H9 (cell line): ENCODE measurements at regions not wholly inside any gene's neighbourhood (a gene's known extent, or its start where the extent isn't known, plus 50 kb on each side); places are given as distances from the start of the nearest gene placed in this dataset.

Experiments
- DNase-seq: peaks from one replicate; pipeline ENCODE4 v3.0.0-alpha.2; 2017
- H2AFZ ChIP-seq: one replicate; pipeline ENCODE4 v1.6.1; 2013; ENCODE audit warnings: mild to moderate bottlenecking, low read length, control low read depth, moderate library complexity
- H2AK5ac ChIP-seq: 2 replicates; pipeline ENCODE4 v1.6.1; 2013; ENCODE audit warnings: low read length, control low read depth, mixed read lengths; ENCODE audit not compliant: insufficient read length
- H2BK120ac ChIP-seq: one replicate; pipeline ENCODE4 v1.6.1; 2013; ENCODE audit warnings: low read depth, mild to moderate bottlenecking, low read length, control low read depth, inconsistent platforms; ENCODE audit not compliant: poor library complexity, severe bottlenecking
- H2BK12ac ChIP-seq: 2 replicates; pipeline ENCODE4 v1.6.1; 2013; ENCODE audit warnings: low read length, control low read depth, mixed read lengths, low read depth; ENCODE audit not compliant: insufficient read length
- H2BK15ac ChIP-seq: 2 replicates; pipeline ENCODE4 v1.6.1; 2013; ENCODE audit warnings: low read depth, low read length, control low read depth
- H2BK20ac ChIP-seq: one replicate; pipeline ENCODE4 v1.6.1; 2013; ENCODE audit warnings: low read depth, mild to moderate bottlenecking, low read length, control low read depth, inconsistent platforms; ENCODE audit not compliant: poor library complexity, severe bottlenecking
- H2BK5ac ChIP-seq: 2 replicates; pipeline ENCODE4 v1.6.1; 2013; ENCODE audit warnings: low read length, control low read depth, mixed read lengths; ENCODE audit not compliant: insufficient read length
- H3K14ac ChIP-seq: 2 replicates; pipeline ENCODE4 v1.6.1; 2013; ENCODE audit warnings: low read length, control low read depth; ENCODE audit not compliant: insufficient read depth
- H3K18ac ChIP-seq: 2 replicates; pipeline ENCODE4 v1.6.1; 2013; ENCODE audit warnings: low read depth, mild to moderate bottlenecking, mixed read lengths, low read length, control low read depth; ENCODE audit not compliant: insufficient read length
- H3K23ac ChIP-seq: 2 replicates; pipeline ENCODE4 v1.6.1; 2013; ENCODE audit warnings: low read length, control low read depth, mixed read lengths, low read depth; ENCODE audit not compliant: insufficient read length
- H3K23me2 ChIP-seq: 2 replicates; pipeline ENCODE4 v1.6.1; 2013; ENCODE audit warnings: low read depth, mild to moderate bottlenecking, mixed read lengths, low read length, control low read depth; ENCODE audit not compliant: insufficient read length, poor library complexity, severe bottlenecking
- H3K27ac ChIP-seq: 2 replicates; pipeline ENCODE4 v1.5.1; 2013; ENCODE audit warnings: low read length, control low read depth, mixed read lengths, low read depth; ENCODE audit not compliant: insufficient read length
- H3K27me3 ChIP-seq: 2 replicates; pipeline ENCODE4 v1.6.1; 2013; ENCODE audit warnings: low read length, control low read depth, inconsistent platforms; ENCODE audit not compliant: insufficient read depth
- H3K4ac ChIP-seq: 2 replicates; pipeline ENCODE4 v1.6.1; 2013; ENCODE audit warnings: low read depth, mild to moderate bottlenecking, control low read depth, inconsistent platforms, low read length, moderate library complexity
- H3K4me1 ChIP-seq: 2 replicates; pipeline ENCODE4 v1.6.1; 2013; ENCODE audit warnings: low read length, control low read depth, inconsistent platforms; ENCODE audit not compliant: insufficient read depth
- H3K4me2 ChIP-seq: 2 replicates; pipeline ENCODE4 v1.6.1; 2013; ENCODE audit warnings: low read length, control low read depth, mixed read lengths; ENCODE audit not compliant: insufficient read length, insufficient read depth
- H3K56ac ChIP-seq: 2 replicates; pipeline ENCODE4 v1.6.1; 2013; ENCODE audit warnings: low read depth, mild to moderate bottlenecking, mixed read lengths, low read length, control low read depth; ENCODE audit not compliant: insufficient read length
- H3K79me1 ChIP-seq: 2 replicates; pipeline ENCODE4 v1.6.1; 2013; ENCODE audit warnings: low read depth, mild to moderate bottlenecking, moderate library complexity, low read length, control low read depth, inconsistent platforms; ENCODE audit not compliant: insufficient read depth, poor library complexity, severe bottlenecking
- H3K79me2 ChIP-seq: 2 replicates; pipeline ENCODE4 v1.6.1; 2013; ENCODE audit warnings: low read length, control low read depth, inconsistent platforms; ENCODE audit not compliant: insufficient read depth
- H3K9ac ChIP-seq: 2 replicates; pipeline ENCODE4 v1.6.1; 2013; ENCODE audit warnings: low read length, control low read depth, mixed read lengths; ENCODE audit not compliant: insufficient read length; ENCODE audit errors: extremely low read depth
- H3K9me3 ChIP-seq: one replicate; pipeline ENCODE4 v1.6.1; 2013; ENCODE audit warnings: low read depth, low read length, inconsistent platforms; ENCODE audit not compliant: control insufficient read depth
- H3T11ph ChIP-seq: one replicate; pipeline ENCODE4 v1.6.1; 2013; ENCODE audit warnings: mild to moderate bottlenecking, low read length, control low read depth, inconsistent platforms
- H4K20me1 ChIP-seq: one replicate; pipeline ENCODE4 v1.6.1; 2013; ENCODE audit not compliant: control insufficient read depth, insufficient read length, insufficient read depth
- H4K5ac ChIP-seq: 2 replicates; pipeline ENCODE4 v1.6.1; 2013; ENCODE audit warnings: low read depth, mild to moderate bottlenecking, mixed read lengths, low read length, control low read depth; ENCODE audit not compliant: insufficient read length
- H4K8ac ChIP-seq: replicated peaks from 2 replicates; pipeline ENCODE4 v1.6.1; 2013; ENCODE audit warnings: low read length, control low read depth, mixed read lengths, low read depth; ENCODE audit not compliant: insufficient read length
- H4K91ac ChIP-seq: 2 replicates; pipeline ENCODE4 v1.6.1; 2013; ENCODE audit warnings: low read depth, mild to moderate bottlenecking, moderate library complexity, mixed read lengths, low read length, control low read depth; ENCODE audit not compliant: insufficient read length
- H3K27ac Mint-ChIP-seq, 3 experiments: 2 replicates in 2 of 3; 3 replicates in 1 of 3; pipeline ENCODE4 v1.8.0; 2020 to 2021; ENCODE audit warnings: mixed read lengths in 3 of 3, mild to moderate bottlenecking in 1 of 3, moderate library complexity in 1 of 3
- H3K27me3 Mint-ChIP-seq: 2 replicates; pipeline ENCODE4 v1.8.0; 2021; ENCODE audit warnings: low read depth, mild to moderate bottlenecking, moderate library complexity, mixed read lengths
- H3K36me3 Mint-ChIP-seq, 3 experiments: 2 replicates in 2 of 3; 3 replicates in 1 of 3; pipeline ENCODE4 v1.8.0; 2020 to 2021; ENCODE audit warnings: low read depth in 3 of 3, mixed read lengths in 3 of 3; ENCODE audit not compliant: insufficient read depth in 1 of 3
- H3K4me1 Mint-ChIP-seq, 2 experiments: 2 replicates each; pipeline ENCODE4 v1.8.0; 2020; ENCODE audit warnings: mixed read lengths in 2 of 2
- H3K4me3 Mint-ChIP-seq, 2 experiments: 2 replicates in 1 of 2; 3 replicates in 1 of 2; pipeline ENCODE4 v1.8.0; 2020 to 2021; ENCODE audit warnings: mild to moderate bottlenecking in 2 of 2, mixed read lengths in 2 of 2, moderate library complexity in 1 of 2
- H3K9me3 Mint-ChIP-seq, 2 experiments: 2 replicates in 1 of 2; 3 replicates in 1 of 2; pipeline ENCODE4 v1.8.0; 2020; ENCODE audit warnings: mild to moderate bottlenecking in 2 of 2, mixed read lengths in 2 of 2, moderate library complexity in 1 of 2
- WGBS: extraction: QIAGEN DNeasy Blood & Tissue Kit; methylation state at CpG from one replicate; pipeline ENCODE4 v1.1.7; 2013; ENCODE audit warnings: missing lambda C conversion rate, low lambda C conversion rate, mixed read lengths; ENCODE audit not compliant: insufficient read length; ENCODE audit errors: extremely low coverage; 5-methylcytosine and 5-hydroxymethylcytosine counted together
- TF ChIP-seq, protein P1 (sequence below): fragments of 200-600 bp; sonication (generic); conservative IDR thresholded peaks from 3 replicates; pipeline ENCODE4 v1.8.0; 2021; ENCODE audit warnings: antibody characterized with exemption, mild to moderate bottlenecking

DNA sequence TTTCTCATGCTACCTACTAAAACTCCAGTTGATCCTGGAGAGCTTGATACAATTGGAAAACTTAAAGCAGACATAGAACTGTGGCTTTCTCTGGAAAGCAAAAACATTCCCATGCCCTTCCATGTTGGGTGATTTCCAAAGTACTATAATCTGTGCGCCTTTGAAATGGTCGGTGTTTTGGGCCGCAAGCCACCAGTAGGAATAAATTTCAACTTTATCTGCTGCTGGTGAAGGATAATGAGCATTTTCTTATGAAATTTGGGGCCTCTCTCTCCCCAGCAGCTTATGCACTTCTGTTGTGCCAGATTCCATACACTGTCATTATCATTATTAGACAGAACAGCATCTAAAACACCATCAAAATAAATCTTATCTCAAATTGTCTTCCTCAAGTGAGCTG, 366.7 kb upstream of the RPS6KA3 start:
- Histone ChIP-seq H3K56ac (no peak overlapping the region), H3K9ac (no peak overlapping the region), H3K23ac (no peak overlapping the region), H3K9me3 (peaks cover 35% of the 10 kb centered on the region), H4K20me1 (no peaks in the 10 kb centered on the region), H3K4me2 (no peak overlapping the region), H3K14ac (no peak overlapping the region), H3K4me1 (no peaks in the 10 kb centered on the region), H2AFZ (no peak overlapping the region), H2BK15ac (no peak overlapping the region), H2AK5ac (no peak overlapping the region), H2BK5ac (no peak overlapping the region), H4K91ac (no peak overlapping the region), H3K79me1 (no peaks in the 10 kb centered on the region), H2BK120ac (no peak overlapping the region), H3K27me3 (no peaks in the 10 kb centered on the region), H3T11ph (no peak overlapping the region), H3K18ac (no peak overlapping the region), H3K4ac (no peak overlapping the region), H2BK20ac (no peak overlapping the region), H3K23me2 (no peaks in the 10 kb centered on the region), H3K79me2 (no peaks in the 10 kb centered on the region), H4K8ac (no peak overlapping the region), H4K5ac (no peak overlapping the region), H2BK12ac (no peak overlapping the region), H3K27ac (no peak overlapping the region)
- peaks cover 0 to 25% of the 10 kb centered on the region in 2 experiments; a peak in 2 of 5 replicates for H3K9me3 Mint-ChIP-seq
- no peaks in the 10 kb centered on the region for H3K4me1 Mint-ChIP-seq
- no peak for DNase-seq
- WGBS = no CpG with 5 or more reads among the region's 3 CpGs
- H3K27ac Mint-ChIP-seq = no peak overlapping the region
- no peaks in the 10 kb centered on the region; a peak in 1 of 7 replicates for H3K36me3 Mint-ChIP-seq
- H3K4me3 Mint-ChIP-seq = no peak overlapping the region
- TF ChIP-seq, protein P1, sequence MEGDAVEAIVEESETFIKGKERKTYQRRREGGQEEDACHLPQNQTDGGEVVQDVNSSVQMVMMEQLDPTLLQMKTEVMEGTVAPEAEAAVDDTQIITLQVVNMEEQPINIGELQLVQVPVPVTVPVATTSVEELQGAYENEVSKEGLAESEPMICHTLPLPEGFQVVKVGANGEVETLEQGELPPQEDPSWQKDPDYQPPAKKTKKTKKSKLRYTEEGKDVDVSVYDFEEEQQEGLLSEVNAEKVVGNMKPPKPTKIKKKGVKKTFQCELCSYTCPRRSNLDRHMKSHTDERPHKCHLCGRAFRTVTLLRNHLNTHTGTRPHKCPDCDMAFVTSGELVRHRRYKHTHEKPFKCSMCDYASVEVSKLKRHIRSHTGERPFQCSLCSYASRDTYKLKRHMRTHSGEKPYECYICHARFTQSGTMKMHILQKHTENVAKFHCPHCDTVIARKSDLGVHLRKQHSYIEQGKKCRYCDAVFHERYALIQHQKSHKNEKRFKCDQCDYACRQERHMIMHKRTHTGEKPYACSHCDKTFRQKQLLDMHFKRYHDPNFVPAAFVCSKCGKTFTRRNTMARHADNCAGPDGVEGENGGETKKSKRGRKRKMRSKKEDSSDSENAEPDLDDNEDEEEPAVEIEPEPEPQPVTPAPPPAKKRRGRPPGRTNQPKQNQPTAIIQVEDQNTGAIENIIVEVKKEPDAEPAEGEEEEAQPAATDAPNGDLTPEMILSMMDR = no peak
- H3K27me3 Mint-ChIP-seq = no peaks in the 10 kb centered on the region; the same call in 1 of the 2 replicates
